ENCODE measurements at regions not wholly inside any gene's neighbourhood (a gene's known extent, or its start where the extent isn't known, plus 50 kb on each side); places are given as distances from the start of the nearest gene placed in this dataset.

- Histone ChIP-seq H2AK5ac (ENCODE audit: insufficient read length, low read length) (no peak overlapping the region), H3K18ac (ENCODE audit: insufficient read length, low read depth, low read length) (no peak overlapping the region), H3T11ph (ENCODE audit: low read length) (no peak overlapping the region), H3K4ac (ENCODE audit: low read depth, low read length) (no peak overlapping the region), H3K27me3 (ENCODE audit: insufficient read depth, low read length) (no peaks in the 10 kb centered on the region), H3K4me1 (ENCODE audit: insufficient read depth, low read length) (peaks cover 4% of the 10 kb centered on the region; the same call in 1 of the 2 replicates), H3K79me1 (ENCODE audit: insufficient read depth, low read depth, low read length, poor library complexity, severe bottlenecking) (no peaks in the 10 kb centered on the region), H3K9me3 (ENCODE audit: control insufficient read depth, low read depth, low read length) (no peaks in the 10 kb centered on the region), H3K9ac (ENCODE audit: extremely low read depth, insufficient read length, low read length) (no peak overlapping the region), H3K56ac (ENCODE audit: insufficient read length, low read depth, low read length) (no peak overlapping the region), H2BK20ac (ENCODE audit: low read depth, low read length, poor library complexity, severe bottlenecking) (no peak overlapping the region), H3K79me2 (ENCODE audit: insufficient read depth, low read length) (no peaks in the 10 kb centered on the region; the same call in 1 of the 2 replicates), H2BK15ac (ENCODE audit: low read depth, low read length) (no peak overlapping the region), H3K4me2 (ENCODE audit: insufficient read depth, insufficient read length, low read length) (no peak overlapping the region), H3K23ac (ENCODE audit: insufficient read length, low read depth, low read length) (no peak overlapping the region), H4K91ac (ENCODE audit: insufficient read length, low read depth, low read length) (no peak overlapping the region), H2AFZ (ENCODE audit: low read length) (no peak overlapping the region), H4K8ac (replicated peaks; ENCODE audit: insufficient read length, low read depth, low read length) (no peak overlapping the region), H2BK12ac (ENCODE audit: insufficient read length, low read depth, low read length) (no peak overlapping the region), H3K27ac (ENCODE audit: insufficient read length, low read depth, low read length) (no peak overlapping the region), H3K14ac (ENCODE audit: insufficient read depth, low read length) (no peak overlapping the region), H2BK120ac (ENCODE audit: low read depth, low read length, poor library complexity, severe bottlenecking) (no peak overlapping the region), H4K5ac (ENCODE audit: insufficient read length, low read depth, low read length) (no peak overlapping the region), H4K20me1 (ENCODE audit: control insufficient read depth, insufficient read depth, insufficient read length) (no peaks in the 10 kb centered on the region), H3K23me2 (ENCODE audit: insufficient read length, low read depth, low read length, poor library complexity, severe bottlenecking) (no peaks in the 10 kb centered on the region), H2BK5ac (ENCODE audit: insufficient read length, low read length) (no peak overlapping the region)
- H3K4me3 Mint-ChIP-seq, result no peak overlapping the region
- no peaks in the 10 kb centered on the region for H3K27me3 Mint-ChIP-seq (ENCODE audit: low read depth)
- DNase-seq, result no peak
- no CpG with 5 or more reads among the region's 2 CpGs for WGBS (ENCODE audit: extremely low coverage, insufficient read length, low lambda C conversion rate)
- TF ChIP-seq, protein P1, sequence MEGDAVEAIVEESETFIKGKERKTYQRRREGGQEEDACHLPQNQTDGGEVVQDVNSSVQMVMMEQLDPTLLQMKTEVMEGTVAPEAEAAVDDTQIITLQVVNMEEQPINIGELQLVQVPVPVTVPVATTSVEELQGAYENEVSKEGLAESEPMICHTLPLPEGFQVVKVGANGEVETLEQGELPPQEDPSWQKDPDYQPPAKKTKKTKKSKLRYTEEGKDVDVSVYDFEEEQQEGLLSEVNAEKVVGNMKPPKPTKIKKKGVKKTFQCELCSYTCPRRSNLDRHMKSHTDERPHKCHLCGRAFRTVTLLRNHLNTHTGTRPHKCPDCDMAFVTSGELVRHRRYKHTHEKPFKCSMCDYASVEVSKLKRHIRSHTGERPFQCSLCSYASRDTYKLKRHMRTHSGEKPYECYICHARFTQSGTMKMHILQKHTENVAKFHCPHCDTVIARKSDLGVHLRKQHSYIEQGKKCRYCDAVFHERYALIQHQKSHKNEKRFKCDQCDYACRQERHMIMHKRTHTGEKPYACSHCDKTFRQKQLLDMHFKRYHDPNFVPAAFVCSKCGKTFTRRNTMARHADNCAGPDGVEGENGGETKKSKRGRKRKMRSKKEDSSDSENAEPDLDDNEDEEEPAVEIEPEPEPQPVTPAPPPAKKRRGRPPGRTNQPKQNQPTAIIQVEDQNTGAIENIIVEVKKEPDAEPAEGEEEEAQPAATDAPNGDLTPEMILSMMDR (conservative IDR thresholded peaks at IDR 0.05), result no peak
- peaks cover 0 to 14% (median 4%) of the 10 kb centered on the region in 3 experiments; a peak in 6 of 7 replicates for H3K36me3 Mint-ChIP-seq (ENCODE audit: insufficient read depth in 1 of 3, low read depth in 3 of 3)
- no peak overlapping the region for H3K27ac Mint-ChIP-seq
- H3K4me1 Mint-ChIP-seq, result peaks cover 33 to 40% of the 10 kb centered on the region in 2 experiments
- peaks cover 0 to 4% of the 10 kb centered on the region in 2 experiments; a peak in 1 of 5 replicates for H3K9me3 Mint-ChIP-seq
These were observed 444.3 kb upstream of the RGS6 start for GRCh38 chr14:71487941-71488340.
